Retinal pigment epithelial cell (primary cell): ENCODE measurements at regions not wholly inside any gene's neighbourhood (a gene's known extent, or its start where the extent isn't known, plus 50 kb on each side); places are given as distances from the start of the nearest gene placed in this dataset.

Experiments
- DNase-seq: peaks from one replicate; pipeline ENCODE4 v3.0.0-alpha.2; 2010; ENCODE audit warnings: low read depth
- H3K4me3 ChIP-seq: 2 replicates; pipeline ENCODE4 v1.5.1; 2011; ENCODE audit warnings: mild to moderate bottlenecking, low read length, control low read depth, moderate library complexity
- CTCF ChIP-seq: conservative IDR thresholded peaks from 2 replicates; pipeline ENCODE4 v1.5.1; 2011; ENCODE audit warnings: low read depth, low read length, control low read depth, inconsistent platforms

- TF ChIP-seq CTCF = no peak
- no peak overlapping the region for H3K4me3 ChIP-seq
- DNase-seq = no peak
These were observed 316.2 kb downstream of the MATN1 start for GRCh38 chr1:30406996-30407864.

- no peak for DNase-seq
- TF ChIP-seq CTCF = no peak
- H3K4me3 ChIP-seq = no peak overlapping the region
These were observed 317.7 kb downstream of the MATN1 start for GRCh38 chr1:30405631-30406212.

- DNase-seq = no peak
- TF ChIP-seq CTCF = no peak
- H3K4me3 ChIP-seq = no peak overlapping the region
These were observed 318.3 kb downstream of the MATN1 start for GRCh38 chr1:30405081-30405480.

GRCh38 chr1:30404341-30404740 lies 319.0 kb downstream of the MATN1 start:
- no peak for TF ChIP-seq CTCF
- H3K4me3 ChIP-seq = no peak overlapping the region
- no peak for DNase-seq

GRCh38 chr1:30403726-30404125 lies 319.7 kb downstream of the MATN1 start:
- H3K4me3 ChIP-seq = no peak overlapping the region
- TF ChIP-seq CTCF = no peak
- no peak for DNase-seq

GRCh38 chr1:30403061-30403645 lies 320.2 kb downstream of the MATN1 start:
- no peak for DNase-seq
- no peak overlapping the region for H3K4me3 ChIP-seq
- TF ChIP-seq CTCF = no peak

GRCh38 chr1:30402031-30402430 lies 321.4 kb downstream of the MATN1 start:
- no peak for DNase-seq
- no peak overlapping the region for H3K4me3 ChIP-seq
- TF ChIP-seq CTCF = no peak
